Myocyte (in vitro differentiated cells): ENCODE measurements at regions not wholly inside any gene's neighbourhood (a gene's known extent, or its start where the extent isn't known, plus 50 kb on each side); places are given as distances from the start of the nearest gene placed in this dataset.

Source experiments
- DNase-seq: peaks from one replicate; pipeline ENCODE4 v3.0.0-alpha.2; 2012; ENCODE audit warnings: low read depth

GRCh38 chr2:120828066-120828465 lies 92.4 kb downstream of the GLI2 start:
- no peak for DNase-seq

- peak; percentile 33 for DNase-seq
These were observed 93.4 kb downstream of the GLI2 start for GRCh38 chr2:120828829-120829632.

GRCh38 chr2:120829633-120830025 lies 94.0 kb downstream of the GLI2 start:
- DNase-seq = no peak

- no peak for DNase-seq
These were observed 94.6 kb downstream of the GLI2 start for GRCh38 chr2:120830096-120830830.

GRCh38 chr2:120831086-120831485 lies 95.4 kb downstream of the GLI2 start:
- DNase-seq = no peak

GRCh38 chr2:120831891-120832290 lies 96.2 kb downstream of the GLI2 start:
- DNase-seq = no peak

GRCh38 chr2:120832296-120833070 lies 96.8 kb downstream of the GLI2 start:
- no peak for DNase-seq

GRCh38 chr2:120833127-120833675 lies 97.5 kb downstream of the GLI2 start:
- DNase-seq = no peak

- DNase-seq = no peak
These were observed 98.5 kb downstream of the GLI2 start for GRCh38 chr2:120834206-120834605.

GRCh38 chr2:120836281-120836680 lies 100.6 kb downstream of the GLI2 start:
- DNase-seq = no peak

- no peak for DNase-seq
These were observed 105.3 kb downstream of the GLI2 start for GRCh38 chr2:120840795-120841487.

GRCh38 chr2:120842456-120843439 lies 107.1 kb downstream of the GLI2 start:
- no peak for DNase-seq

- no peak for DNase-seq
These were observed 108.5 kb downstream of the GLI2 start for GRCh38 chr2:120844070-120844738.

- DNase-seq = no peak
These were observed 109.6 kb downstream of the GLI2 start for GRCh38 chr2:120845277-120845676.

- DNase-seq = no peak
These were observed 110.9 kb downstream of the GLI2 start for GRCh38 chr2:120846406-120847095.

GRCh38 chr2:120847700-120848321 lies 112.1 kb downstream of the GLI2 start:
- no peak for DNase-seq

GRCh38 chr2:120849278-120849677 lies 113.6 kb downstream of the GLI2 start:
- DNase-seq = no peak

GRCh38 chr2:120850551-120850950 lies 114.9 kb downstream of the GLI2 start:
- no peak for DNase-seq
